HepG2 (cell line): ENCODE measurements at regions not wholly inside any gene's neighbourhood (a gene's known extent, or its start where the extent isn't known, plus 50 kb on each side); places are given as distances from the start of the nearest gene placed in this dataset.

Experiments used
- ATAC-seq: fragments of 200-7000 bp; cut with Tn5 transposase; 3 replicates; pipeline ENCODE4 v1.9.1; 2020; ENCODE audit warnings: mild to moderate bottlenecking, moderate library complexity
- BruUV-seq: library from RNA; stranded (reverse); fragments of 400-500 nt; replicated peaks from 2 replicates; lab custom pipeline; 2021; lab: Mats Ljungman, UMichigan
- CTCF ChIA-PET: fragments of 300-600 bp; formaldehyde crosslinking; extraction: SDS; loops from one replicate; lab custom pipeline; 2021; ENCODE audit warnings: low total read pairs, inconsistent platforms, low intra/inter-chr PET ratio; lab: Yijun Ruan, JAX
- POLR2A ChIA-PET: fragments of 350-600 bp; sonication (Branson Sonifier 250); formaldehyde crosslinking; loops from one replicate; lab custom pipeline; 2020; ENCODE audit warnings: antibody characterized with exemption, inconsistent platforms; lab: Yijun Ruan, JAX
- DNase-seq: peaks from one replicate; pipeline ENCODE4 v3.0.0-alpha.2; 2015; ENCODE audit warnings: low spot score
- FAIRE-seq: peaks from 3 replicates; lab custom pipeline; 2011; peaks lifted over from hg19 to GRCh38; lab: Jason Lieb, UNC
- H2AFZ ChIP-seq: one replicate; pipeline ENCODE4 v1.6.1; 2011; ENCODE audit warnings: low read length, inconsistent platforms
- H3K27ac ChIP-seq: fragments of 300-600 bp; 3 replicates; pipeline ENCODE4 v1.8.0; 2011; ENCODE audit warnings: mixed run types, mild to moderate bottlenecking, mixed read lengths, low read length, inconsistent platforms; ENCODE audit not compliant: insufficient read depth; ENCODE audit errors: extremely low read length
- H3K27me3 ChIP-seq, 2 experiments: fragments of 200-600 bp in 1 of 2; 2 replicates in 1 of 2; 3 replicates in 1 of 2; pipeline versions ENCODE4 v1.6.0 to v1.8.0; 2011; ENCODE audit warnings: low read length in 2 of 2, mild to moderate bottlenecking in 2 of 2, moderate library complexity in 2 of 2, inconsistent platforms in 1 of 2; ENCODE audit not compliant: insufficient read depth in 2 of 2, control insufficient read depth in 1 of 2
- H3K36me3 ChIP-seq, 2 experiments: fragments of 200-600 bp in 1 of 2; replicated peaks in 1 of 2; 2 replicates in 1 of 2; 3 replicates in 1 of 2; pipeline versions ENCODE4 v1.5.1 to v1.8.0; 2011; ENCODE audit warnings: low read length in 2 of 2, inconsistent platforms in 1 of 2; ENCODE audit not compliant: insufficient read depth in 2 of 2, control insufficient read depth in 1 of 2
- H3K4me1 ChIP-seq: 2 replicates; pipeline ENCODE4 v1.5.1; 2012; ENCODE audit warnings: low read length, inconsistent platforms; ENCODE audit not compliant: insufficient read depth
- H3K4me2 ChIP-seq: 2 replicates; pipeline ENCODE4 v1.6.0; 2011; ENCODE audit warnings: low read depth, low read length, inconsistent platforms
- H3K4me3 ChIP-seq, 3 experiments: fragments of 200-600 bp in 1 of 3; sonication (generic), shearing (Covaris generic) in 1 of 3; replicated peaks in 1 of 3; 2 replicates each; pipeline ENCODE4 v1.5.1; 2011 to 2016; ENCODE audit warnings: low read length in 3 of 3, inconsistent platforms in 2 of 3, low read depth in 2 of 3, mild to moderate bottlenecking in 2 of 3, control low read depth in 1 of 3, mixed read lengths in 1 of 3; ENCODE audit not compliant: insufficient read depth in 1 of 3
- H3K79me2 ChIP-seq: one replicate; pipeline ENCODE4 v1.6.1; 2011; ENCODE audit warnings: low read length, inconsistent platforms; ENCODE audit not compliant: insufficient read depth
- H3K9ac ChIP-seq: 2 replicates; pipeline ENCODE4 v1.6.0; 2011; ENCODE audit warnings: mild to moderate bottlenecking, low read depth, low read length, inconsistent platforms; ENCODE audit not compliant: insufficient read depth
- H3K9me3 ChIP-seq: 2 replicates; pipeline ENCODE4 v1.5.1; 2012; ENCODE audit warnings: mild to moderate bottlenecking, low read length
- H4K20me1 ChIP-seq: 2 replicates; pipeline ENCODE4 v1.6.0; 2011; ENCODE audit warnings: inconsistent platforms, mild to moderate bottlenecking, low read length, moderate library complexity; ENCODE audit not compliant: insufficient read depth
- BRD4 ChIP-seq: sonication (generic); formaldehyde crosslinking; IDR thresholded peaks from 2 replicates; pipeline ENCODE4 v1.4.0; 2020; ENCODE audit warnings: missing genetic modification reagents
- CEBPZ ChIP-seq: IDR thresholded peaks from 2 replicates; pipeline ENCODE4 v1.6.1; 2012; ENCODE audit warnings: low read length, improper control_type of control experiment
- GPN1 ChIP-seq: sonication (generic); formaldehyde crosslinking; IDR thresholded peaks from 2 replicates; pipeline ENCODE4 v1.5.1; 2020; ENCODE audit warnings: missing genetic modification reagents, borderline replicate concordance
- KLF9 ChIP-seq: IDR thresholded peaks from 2 replicates; pipeline ENCODE4 v1.6.1; 2016; ENCODE audit warnings: low read depth
- MED13 ChIP-seq: sonication (generic); formaldehyde crosslinking; IDR thresholded peaks from 2 replicates; pipeline ENCODE4 v1.5.0; 2020; ENCODE audit warnings: missing genetic modification reagents
- MEF2D ChIP-seq: sonication (generic); formaldehyde crosslinking; IDR thresholded peaks from 2 replicates; pipeline ENCODE4 v1.5.1; 2020; ENCODE audit warnings: mild to moderate bottlenecking, missing genetic modification reagents
- NFE2L2 ChIP-seq: fragments of 150-350 bp; IDR thresholded peaks from 2 replicates; pipeline ENCODE4 v1.6.1; 2014; ENCODE audit warnings: low read length
- XRCC5 ChIP-seq: fragments of 200-400 bp; formaldehyde crosslinking; optimal IDR thresholded peaks from 2 replicates; pipeline ENCODE3; 2017; ENCODE audit warnings: mild to moderate bottlenecking, low read length
- ZFP37 ChIP-seq: sonication (generic); formaldehyde crosslinking; IDR thresholded peaks from 2 replicates; pipeline ENCODE4 v1.4.0; 2020; ENCODE audit warnings: missing genetic modification reagents, borderline replicate concordance
- ZFP90 ChIP-seq: sonication (generic); formaldehyde crosslinking; IDR thresholded peaks from 2 replicates; pipeline ENCODE4 v1.8.0; 2022; ENCODE audit warnings: missing genetic modification reagents, mild to moderate bottlenecking, inconsistent platforms, borderline replicate concordance
- ZNF382 ChIP-seq: sonication (generic); formaldehyde crosslinking; IDR thresholded peaks from 2 replicates; pipeline ENCODE4 v1.5.0; 2020; ENCODE audit warnings: missing genetic modification reagents, mild to moderate bottlenecking, borderline replicate concordance
- WGBS: methylation state at CpG from one replicate; pipeline ENCODE4 v1.1.6; 2017; ENCODE audit warnings: low lambda C conversion rate; 5-methylcytosine and 5-hydroxymethylcytosine counted together
- in situ Hi-C: cut with HindIII; loops from 2 replicates; pipeline ENCODE4 v1.10.0; 2017; ENCODE audit warnings: low pct_unique_long_range_greater_than_20kb; ENCODE audit not compliant: extremely low pct_ligation_motif_present
- intact Hi-C: fragments of 100-400 bp; cut with micrococcal nuclease; formaldehyde crosslinking; loops from one replicate; pipeline ENCODE4 v1.10.0; 2022; ENCODE audit not compliant: unreplicated experiment
- TF ChIP-seq, protein P1 (sequence below): IDR thresholded peaks from 2 replicates; pipeline ENCODE4 v1.6.1; 2016
- TF ChIP-seq, protein P2 (sequence below): sonication (generic); formaldehyde crosslinking; IDR thresholded peaks from 2 replicates; pipeline ENCODE4 v1.4.0; 2020; ENCODE audit warnings: low read depth, mild to moderate bottlenecking, missing genetic modification reagents
- TF ChIP-seq, protein P3 (sequence below): sonication (generic); formaldehyde crosslinking; IDR thresholded peaks from 2 replicates; pipeline ENCODE4 v1.4.0; 2020; ENCODE audit warnings: missing genetic modification reagents, borderline replicate concordance

DNA sequence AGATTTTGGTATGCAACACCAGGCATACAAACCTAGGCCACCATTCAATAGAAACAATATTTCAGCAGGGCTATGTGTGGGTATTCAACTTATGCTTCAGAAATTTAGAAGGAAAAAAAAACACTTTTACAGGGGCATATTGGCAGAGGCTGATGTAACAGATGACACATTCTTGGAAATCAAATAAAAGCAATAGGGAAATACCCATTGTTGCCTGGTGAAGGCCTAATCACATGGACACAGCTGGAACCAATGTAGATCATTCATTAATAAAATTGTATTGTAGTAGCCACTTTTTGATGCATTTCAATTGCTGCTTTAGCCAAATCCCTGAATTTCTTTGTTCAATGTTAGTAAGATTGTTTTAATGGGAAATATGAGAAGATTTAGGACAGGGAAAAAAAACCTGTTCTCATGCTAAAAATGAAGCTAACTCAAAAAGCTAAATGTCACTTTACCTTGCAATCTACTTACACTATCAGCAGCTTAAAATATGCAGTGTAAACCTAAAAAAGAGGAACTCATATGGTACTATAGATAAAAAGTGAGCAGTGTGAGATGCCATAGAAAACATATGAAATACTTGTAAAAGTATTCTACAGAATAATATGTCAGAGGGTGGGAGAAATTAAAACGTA lies 289.4 kb downstream of the ZEB2 start:
- no peaks in the 10 kb centered on the region for H3K27me3 ChIP-seq
- no peaks in the 10 kb centered on the region for H3K36me3 ChIP-seq
- CTCF ChIA-PET = no interaction called here
- H3K9ac ChIP-seq = no peak overlapping the region
- H4K20me1 ChIP-seq = no peaks in the 10 kb centered on the region
- no TSS peak for BruUV-seq
- H3K4me3 ChIP-seq = no peak overlapping the region
- no peaks in the 10 kb centered on the region for H3K9me3 ChIP-seq
- ATAC-seq = no peak
- TF ChIP-seq MED13 (CRISPR knock-in tag) (no peak), MEF2D (CRISPR knock-in tag) (no peak), GPN1 (CRISPR knock-in tag) (no peak), ZNF382 (no peak), ZFP37 (CRISPR knock-in tag) (no peak), ZFP90 (CRISPR knock-in tag) (no peak), XRCC5 (no peak), BRD4 (CRISPR knock-in tag) (no peak), CEBPZ (no peak), KLF9 (CRISPR knock-in tag) (no peak), NFE2L2 (no peak)
- TF ChIP-seq, protein P1, sequence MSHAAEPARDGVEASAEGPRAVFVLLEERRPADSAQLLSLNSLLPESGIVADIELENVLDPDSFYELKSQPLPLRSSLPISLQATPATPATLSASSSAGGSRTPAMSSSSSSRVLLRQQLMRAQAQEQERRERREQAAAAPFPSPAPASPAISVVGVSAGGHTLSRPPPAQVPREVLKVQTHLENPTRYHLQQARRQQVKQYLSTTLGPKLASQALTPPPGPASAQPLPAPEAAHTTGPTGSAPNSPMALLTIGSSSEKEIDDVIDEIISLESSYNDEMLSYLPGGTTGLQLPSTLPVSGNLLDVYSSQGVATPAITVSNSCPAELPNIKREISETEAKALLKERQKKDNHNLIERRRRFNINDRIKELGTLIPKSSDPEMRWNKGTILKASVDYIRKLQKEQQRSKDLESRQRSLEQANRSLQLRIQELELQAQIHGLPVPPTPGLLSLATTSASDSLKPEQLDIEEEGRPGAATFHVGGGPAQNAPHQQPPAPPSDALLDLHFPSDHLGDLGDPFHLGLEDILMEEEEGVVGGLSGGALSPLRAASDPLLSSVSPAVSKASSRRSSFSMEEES = no peak
- TF ChIP-seq, protein P2, sequence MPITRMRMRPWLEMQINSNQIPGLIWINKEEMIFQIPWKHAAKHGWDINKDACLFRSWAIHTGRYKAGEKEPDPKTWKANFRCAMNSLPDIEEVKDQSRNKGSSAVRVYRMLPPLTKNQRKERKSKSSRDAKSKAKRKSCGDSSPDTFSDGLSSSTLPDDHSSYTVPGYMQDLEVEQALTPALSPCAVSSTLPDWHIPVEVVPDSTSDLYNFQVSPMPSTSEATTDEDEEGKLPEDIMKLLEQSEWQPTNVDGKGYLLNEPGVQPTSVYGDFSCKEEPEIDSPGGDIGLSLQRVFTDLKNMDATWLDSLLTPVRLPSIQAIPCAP (CRISPR knock-in tag) = no peak
- TF ChIP-seq, protein P3, sequence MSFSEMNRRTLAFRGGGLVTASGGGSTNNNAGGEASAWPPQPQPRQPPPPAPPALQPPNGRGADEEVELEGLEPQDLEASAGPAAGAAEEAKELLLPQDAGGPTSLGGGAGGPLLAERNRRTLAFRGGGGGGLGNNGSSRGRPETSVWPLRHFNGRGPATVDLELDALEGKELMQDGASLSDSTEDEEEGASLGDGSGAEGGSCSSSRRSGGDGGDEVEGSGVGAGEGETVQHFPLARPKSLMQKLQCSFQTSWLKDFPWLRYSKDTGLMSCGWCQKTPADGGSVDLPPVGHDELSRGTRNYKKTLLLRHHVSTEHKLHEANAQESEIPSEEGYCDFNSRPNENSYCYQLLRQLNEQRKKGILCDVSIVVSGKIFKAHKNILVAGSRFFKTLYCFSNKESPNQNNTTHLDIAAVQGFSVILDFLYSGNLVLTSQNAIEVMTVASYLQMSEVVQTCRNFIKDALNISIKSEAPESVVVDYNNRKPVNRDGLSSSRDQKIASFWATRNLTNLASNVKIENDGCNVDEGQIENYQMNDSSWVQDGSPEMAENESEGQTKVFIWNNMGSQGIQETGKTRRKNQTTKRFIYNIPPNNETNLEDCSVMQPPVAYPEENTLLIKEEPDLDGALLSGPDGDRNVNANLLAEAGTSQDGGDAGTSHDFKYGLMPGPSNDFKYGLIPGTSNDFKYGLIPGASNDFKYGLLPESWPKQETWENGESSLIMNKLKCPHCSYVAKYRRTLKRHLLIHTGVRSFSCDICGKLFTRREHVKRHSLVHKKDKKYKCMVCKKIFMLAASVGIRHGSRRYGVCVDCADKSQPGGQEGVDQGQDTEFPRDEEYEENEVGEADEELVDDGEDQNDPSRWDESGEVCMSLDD (CRISPR knock-in tag) = no peak
- intact Hi-C loops = no loop called here
- no peak overlapping the region for H3K27ac ChIP-seq
- FAIRE-seq = no peak
- H3K4me1 ChIP-seq = no peaks in the 10 kb centered on the region
- H2AFZ ChIP-seq = no peak overlapping the region
- POLR2A ChIA-PET = no interaction called here
- no peak overlapping the region for H3K4me2 ChIP-seq
- no peaks in the 10 kb centered on the region for H3K79me2 ChIP-seq
- in situ Hi-C loops = no loop called here
- 84% methylated on average over 1 of the region's 1 CpG for whole genome bisulfite sequencing
- no peak for DNase-seq
